ENCODE measurements at regions not wholly inside any gene's neighbourhood (a gene's known extent, or its start where the extent isn't known, plus 50 kb on each side); places are given as distances from the start of the nearest gene placed in this dataset.

DNA sequence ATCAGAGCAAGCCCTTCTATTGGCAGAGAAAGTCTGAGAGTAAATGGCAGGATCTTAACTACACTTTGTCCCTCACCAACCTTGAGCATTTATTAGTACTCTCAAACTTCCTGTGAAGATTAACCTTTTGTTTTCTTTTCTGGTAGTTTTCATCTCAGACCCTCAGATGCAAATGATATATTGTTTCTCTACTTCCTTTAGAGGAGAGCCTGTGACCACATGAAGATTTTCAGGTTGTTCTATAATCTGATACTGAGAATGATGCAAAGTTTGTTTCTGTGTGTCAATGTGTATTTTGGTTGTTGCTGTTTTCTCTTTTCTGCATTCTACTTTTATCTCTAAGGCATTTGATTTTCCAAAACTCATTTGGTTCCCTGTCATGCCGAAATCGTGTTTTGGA, 165.8 kb upstream of the CYSLTR1 start:
- DNase-seq (ENCODE audit: low read depth, low spot score), result no peak

DNA sequence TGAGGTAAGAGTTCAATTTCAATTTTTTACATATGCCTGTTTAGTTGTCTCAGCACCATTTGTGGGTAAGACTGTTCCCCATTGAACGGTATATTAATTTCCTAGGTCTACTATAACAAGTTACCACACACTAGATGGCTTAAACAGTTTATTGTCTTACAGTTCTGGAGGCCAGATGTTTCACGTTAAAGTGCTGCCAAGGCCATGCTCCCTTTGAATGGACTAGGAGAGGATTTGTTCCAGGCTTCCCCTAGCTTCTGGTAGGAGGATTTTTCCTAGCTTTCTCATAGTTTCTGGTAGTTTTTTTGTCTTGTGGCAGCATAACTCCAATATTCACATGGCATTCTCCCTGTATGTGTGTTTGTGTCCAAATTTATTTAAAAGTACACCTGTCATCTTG, 149.3 kb upstream of the CYSLTR1 start:
- DNase-seq (ENCODE audit: low read depth, low spot score), result no peak

DNA sequence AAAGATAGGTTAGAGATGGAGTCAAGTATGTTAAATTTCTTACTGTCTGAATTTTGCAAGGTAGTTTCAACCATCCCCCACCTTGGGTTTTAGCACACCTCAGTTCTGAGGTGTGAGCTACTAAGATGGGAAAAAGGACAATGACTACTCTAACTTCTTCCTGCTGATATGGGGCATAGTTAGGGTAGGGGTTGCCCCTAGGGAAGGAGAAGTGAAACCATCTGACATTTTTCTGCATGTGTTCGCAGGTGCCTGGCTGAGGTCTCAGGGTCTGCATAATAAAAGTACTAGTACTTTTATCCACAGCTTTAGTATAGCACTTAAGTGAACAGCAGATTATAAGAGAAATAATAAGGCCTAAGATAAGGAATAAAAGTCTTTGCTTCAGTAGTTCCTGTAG, 129.5 kb upstream of the CYSLTR1 start:
- DNase-seq (ENCODE audit: low read depth, low spot score), result no peak

DNA sequence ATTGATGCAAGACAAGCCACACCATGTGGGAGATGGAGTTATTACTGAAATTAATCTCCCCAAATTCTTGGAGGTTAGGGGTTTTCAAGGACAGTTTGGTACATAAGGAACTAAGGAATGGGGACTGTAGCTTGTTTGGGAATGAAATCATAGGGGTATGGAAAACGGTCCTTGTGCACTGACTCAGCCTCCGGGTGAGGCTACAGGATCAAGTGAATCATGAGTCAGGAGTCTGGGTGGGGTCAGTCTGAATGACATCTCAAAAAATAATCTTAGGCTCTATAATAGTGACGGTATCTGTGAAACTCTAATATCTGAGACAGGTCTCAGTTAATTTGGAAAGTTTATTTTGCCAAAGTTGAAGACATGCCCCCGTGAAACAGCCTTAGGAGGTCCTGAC, 128.5 kb upstream of the CYSLTR1 start:
- DNase-seq (ENCODE audit: low read depth, low spot score), result no peak

DNA sequence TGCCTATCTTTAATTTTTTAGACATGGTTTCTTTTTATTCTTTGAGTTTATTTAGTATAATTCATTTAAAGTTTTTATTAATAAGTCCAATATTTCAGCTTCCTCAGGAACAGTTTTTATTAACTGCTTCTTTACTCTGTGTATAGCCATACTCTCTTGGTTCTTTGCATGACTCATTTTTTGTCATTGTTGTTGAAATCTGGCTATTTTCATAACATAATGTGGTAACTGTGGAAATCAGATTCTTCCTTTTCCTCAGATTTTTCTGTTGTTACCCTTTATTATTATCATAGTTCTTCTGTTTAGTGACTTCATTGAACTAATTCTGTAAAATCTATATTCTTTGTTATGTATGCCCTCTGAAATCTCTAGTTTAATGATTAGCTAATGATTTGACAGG, 124.9 kb upstream of the CYSLTR1 start:
- DNase-seq (ENCODE audit: low read depth, low spot score), result no peak

DNA sequence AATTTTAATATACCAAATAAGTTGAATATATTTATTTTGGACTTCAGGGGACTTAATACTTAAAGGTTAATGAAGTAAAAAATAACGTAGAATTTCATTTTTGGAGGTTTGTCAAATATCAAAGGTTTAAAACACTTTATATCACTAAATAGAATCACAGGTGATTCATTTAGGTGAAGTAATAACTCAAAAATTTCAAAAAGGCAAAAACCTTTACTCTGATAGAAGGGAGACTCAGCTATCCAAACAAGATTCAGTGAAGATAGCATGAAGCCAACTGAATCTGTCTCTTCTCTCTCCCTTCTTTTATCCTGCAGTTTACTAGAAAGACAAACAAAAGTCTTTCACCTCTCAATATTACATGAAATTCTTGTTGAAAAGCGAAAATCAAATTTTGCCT, 110.2 kb upstream of the CYSLTR1 start:
- no peak for DNase-seq (ENCODE audit: low read depth, low spot score)

DNA sequence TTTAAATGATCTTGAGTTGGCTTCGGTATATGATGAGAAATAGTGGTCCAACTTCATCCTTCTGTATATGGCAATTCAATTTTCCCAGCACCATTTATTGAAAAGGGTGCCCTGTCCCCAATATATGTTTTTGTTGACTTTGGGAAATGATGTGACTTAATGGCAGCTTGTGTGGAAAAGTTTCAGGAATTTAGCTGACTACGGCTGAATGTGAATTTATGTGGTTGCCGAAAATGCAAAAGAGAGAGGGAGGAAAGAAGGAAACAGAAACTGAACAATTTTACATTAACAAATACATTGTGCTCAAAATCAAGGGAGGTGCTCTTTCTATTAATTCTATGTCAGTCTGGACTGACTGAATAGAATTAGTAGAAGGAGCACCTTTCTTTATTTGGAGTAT, 101.8 kb upstream of the CYSLTR1 start:
- no peak for DNase-seq (ENCODE audit: low read depth, low spot score)

DNA sequence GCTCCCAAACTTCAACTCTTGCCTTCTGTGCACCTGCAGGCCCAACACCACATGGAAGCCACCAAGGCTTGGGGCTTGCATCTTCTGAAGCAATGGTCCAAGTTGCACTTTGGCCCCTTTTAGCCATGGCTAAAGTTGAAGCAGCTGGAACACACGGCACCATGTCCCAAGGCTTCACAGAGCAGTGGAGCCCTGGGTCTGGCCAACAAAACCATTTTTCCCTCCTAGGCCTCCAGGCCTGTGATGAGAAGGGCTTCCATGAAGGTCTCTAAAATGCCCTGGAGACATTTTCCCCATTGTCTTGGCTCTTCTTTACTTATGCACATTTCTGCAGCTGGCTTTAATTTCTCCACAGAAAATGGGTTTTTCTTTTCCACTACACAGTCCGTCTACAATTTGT, 61.3 kb upstream of the CYSLTR1 start:
- DNase-seq (ENCODE audit: low read depth, low spot score), result no peak

DNA sequence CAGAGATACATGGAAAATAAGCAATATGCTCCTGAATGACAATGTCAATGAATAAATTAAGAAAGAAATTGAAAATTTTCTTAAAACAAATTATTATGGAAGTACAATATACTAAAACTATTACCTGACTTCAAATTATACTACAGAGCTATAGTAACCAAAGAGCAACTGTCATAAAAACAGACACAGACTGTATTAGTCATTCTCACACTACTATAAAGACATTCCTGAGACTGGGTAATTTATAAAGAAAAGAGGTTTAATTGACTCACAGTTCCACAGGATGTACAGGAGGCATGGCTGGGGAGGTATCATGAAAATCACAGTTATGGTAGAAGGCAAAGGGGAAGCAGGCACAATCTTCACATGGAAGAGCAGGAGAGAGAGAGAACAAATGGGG, 60.0 kb upstream of the CYSLTR1 start:
- DNase-seq (ENCODE audit: low read depth, low spot score), result no peak

DNA sequence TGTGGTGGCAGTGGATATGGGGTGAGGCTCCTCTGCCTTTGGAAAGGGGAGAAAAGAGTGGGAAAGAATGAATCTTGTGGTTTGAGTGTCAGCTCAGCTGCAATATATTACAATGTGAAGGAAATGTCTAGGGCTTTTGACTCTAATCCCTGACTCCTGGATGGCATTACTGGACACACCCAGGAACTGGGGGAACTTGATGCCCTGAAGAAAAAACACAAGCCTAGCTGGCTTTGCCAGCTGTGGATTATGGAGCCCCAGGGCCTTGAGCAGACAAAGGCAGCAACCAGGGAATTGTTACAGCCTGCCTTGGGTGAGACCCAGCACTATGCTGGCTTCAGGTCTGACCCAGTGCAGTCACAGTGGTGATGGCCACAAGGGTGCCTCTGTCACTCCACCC, 57.1 kb upstream of the CYSLTR1 start:
- no peak for DNase-seq (ENCODE audit: low read depth, low spot score)

DNA sequence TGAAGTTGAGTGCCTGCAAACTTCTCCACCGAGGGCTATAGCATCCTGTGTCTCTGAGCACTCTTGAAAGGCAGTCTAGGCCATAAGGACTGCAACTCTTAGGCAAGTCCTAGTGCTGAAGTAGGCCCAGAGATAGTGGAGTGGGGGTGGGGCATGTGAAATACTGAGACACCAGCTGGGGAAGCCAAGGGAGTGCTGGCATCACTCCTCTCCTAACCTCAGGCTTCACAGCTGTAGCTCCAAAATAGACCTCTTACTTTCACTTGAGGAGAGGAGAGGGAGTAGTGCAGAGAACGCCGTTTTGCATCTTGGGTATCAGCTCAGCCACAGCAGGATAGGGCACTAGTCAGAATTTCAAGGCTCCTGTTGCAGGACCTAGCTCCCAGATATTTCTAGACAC, 56.2 kb upstream of the CYSLTR1 start:
- DNase-seq (ENCODE audit: low read depth, low spot score), result no peak

DNA sequence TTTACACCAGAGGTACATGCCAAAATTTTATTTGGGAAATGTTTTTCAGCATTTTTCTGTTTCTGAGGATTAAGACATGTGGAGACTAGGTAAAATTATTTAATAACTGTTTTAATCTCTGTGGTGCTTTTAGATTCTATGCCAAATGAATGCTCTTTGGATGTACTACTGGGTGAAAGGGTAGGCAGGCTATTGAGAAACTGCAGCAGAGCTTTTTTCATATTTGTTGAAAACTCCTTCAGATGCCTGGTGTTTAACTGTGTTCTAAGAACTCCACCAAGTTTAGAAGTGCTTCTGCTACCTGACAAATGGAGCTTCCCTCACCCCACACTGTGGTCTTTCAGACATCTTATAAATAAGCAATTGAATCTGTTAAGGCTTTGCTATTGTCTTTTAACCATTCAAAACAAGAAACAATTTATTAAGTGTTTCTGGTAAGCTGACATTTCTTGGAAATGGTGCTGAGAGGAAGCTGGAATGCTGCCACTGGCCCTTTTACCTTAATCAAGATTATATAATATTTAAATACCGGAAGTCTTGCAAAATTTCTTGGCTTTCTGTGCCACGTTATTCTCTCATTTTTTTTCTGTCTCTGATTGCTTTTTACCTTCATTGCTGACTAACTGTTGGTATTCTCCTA, 51.2 kb upstream of the CYSLTR1 start:
- DNase-seq (ENCODE audit: low read depth, low spot score), result no peak

Data from iPS DF 19.7 (cell line).